ENCODE measurements at regions not wholly inside any gene's neighbourhood (a gene's known extent, or its start where the extent isn't known, plus 50 kb on each side); places are given as distances from the start of the nearest gene placed in this dataset.

DNA sequence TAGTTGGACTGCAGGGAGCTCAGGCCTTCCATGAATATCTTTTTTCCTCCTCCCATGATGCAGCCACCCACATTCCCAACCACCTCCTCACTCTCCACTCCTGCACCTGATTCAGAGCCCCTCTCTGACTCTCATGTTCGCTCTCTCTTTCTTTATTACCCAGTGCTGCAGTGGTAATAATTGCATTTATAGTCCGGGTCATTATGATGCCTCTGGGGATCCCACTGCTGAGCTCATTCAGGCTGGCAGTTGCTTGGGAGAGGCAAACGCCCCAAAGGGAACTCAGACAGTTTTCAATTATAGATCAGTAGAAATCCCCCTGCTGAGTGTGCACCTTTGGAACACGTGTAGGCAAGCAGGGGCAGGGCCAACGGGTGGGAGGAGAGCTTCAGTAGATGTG, 953.0 kb downstream of the GRID1 start:
- DNase-seq (ENCODE audit: low spot score) (no peak), ATAC-seq (ENCODE audit: low FRiP score) (no peak)
- TF ChIP-seq, protein P1, sequence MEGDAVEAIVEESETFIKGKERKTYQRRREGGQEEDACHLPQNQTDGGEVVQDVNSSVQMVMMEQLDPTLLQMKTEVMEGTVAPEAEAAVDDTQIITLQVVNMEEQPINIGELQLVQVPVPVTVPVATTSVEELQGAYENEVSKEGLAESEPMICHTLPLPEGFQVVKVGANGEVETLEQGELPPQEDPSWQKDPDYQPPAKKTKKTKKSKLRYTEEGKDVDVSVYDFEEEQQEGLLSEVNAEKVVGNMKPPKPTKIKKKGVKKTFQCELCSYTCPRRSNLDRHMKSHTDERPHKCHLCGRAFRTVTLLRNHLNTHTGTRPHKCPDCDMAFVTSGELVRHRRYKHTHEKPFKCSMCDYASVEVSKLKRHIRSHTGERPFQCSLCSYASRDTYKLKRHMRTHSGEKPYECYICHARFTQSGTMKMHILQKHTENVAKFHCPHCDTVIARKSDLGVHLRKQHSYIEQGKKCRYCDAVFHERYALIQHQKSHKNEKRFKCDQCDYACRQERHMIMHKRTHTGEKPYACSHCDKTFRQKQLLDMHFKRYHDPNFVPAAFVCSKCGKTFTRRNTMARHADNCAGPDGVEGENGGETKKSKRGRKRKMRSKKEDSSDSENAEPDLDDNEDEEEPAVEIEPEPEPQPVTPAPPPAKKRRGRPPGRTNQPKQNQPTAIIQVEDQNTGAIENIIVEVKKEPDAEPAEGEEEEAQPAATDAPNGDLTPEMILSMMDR (IDR thresholded peaks at IDR 0.05), result no peak

DNA sequence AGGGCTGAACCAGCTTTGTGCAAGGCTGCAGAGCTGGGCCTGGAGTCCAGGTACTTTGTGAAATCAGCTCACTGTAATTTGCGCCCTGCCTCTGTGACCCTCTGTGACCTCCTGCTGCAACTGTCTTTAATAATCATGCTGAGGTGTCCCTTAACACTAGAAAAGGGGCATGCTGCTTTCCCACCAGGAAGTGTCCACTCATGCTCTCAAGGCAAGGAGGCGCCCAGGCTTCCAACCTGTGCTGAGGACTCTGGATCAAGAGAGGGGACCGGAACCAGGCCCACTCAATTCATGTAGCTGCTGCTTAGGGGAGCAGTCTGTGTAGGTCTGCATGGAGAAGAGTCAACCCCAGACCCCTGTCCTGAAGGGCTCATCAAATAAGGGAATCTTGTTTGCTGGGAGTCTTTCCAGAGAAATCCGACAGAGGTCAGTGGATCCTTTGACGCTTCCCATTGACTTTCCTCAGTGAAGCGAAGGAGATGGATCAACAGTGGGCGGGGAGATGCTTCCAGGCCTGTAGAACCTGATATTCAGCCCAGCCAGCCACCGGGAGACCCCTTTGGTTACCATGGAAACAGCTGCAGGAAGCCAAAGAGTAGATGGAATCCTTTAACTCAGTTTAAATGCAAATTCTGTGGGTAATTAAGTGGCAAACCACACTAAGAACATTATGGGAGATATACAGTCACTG, 945.9 kb downstream of the GRID1 start:
- TF ChIP-seq, protein P1 (IDR thresholded peaks at IDR 0.05), result no peak
- ATAC-seq (ENCODE audit: low FRiP score) (no peak), DNase-seq (ENCODE audit: low spot score) (no peak)

DNA sequence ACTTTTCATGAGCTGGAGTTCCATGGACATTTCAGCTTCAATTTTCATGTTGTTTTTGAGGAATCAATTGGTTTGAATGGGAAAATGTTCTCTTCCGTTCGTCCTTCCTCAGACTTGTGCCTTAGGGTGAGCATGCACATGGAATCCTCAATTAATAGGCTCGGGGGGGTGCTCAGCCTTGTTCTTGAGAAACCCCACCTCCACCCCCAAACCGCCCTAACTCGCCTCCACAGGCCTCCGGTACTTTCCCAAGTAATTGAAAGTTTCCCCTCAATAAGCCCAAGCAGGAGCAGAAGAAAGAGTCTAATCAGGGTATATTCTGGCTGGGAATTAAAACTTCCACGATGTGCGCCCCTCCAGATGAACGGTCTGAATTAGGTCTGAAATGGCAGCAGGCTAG, 945.2 kb downstream of the GRID1 start:
- DNase-seq (ENCODE audit: low spot score), result no peak
- no peak for ATAC-seq (ENCODE audit: low FRiP score)

DNA sequence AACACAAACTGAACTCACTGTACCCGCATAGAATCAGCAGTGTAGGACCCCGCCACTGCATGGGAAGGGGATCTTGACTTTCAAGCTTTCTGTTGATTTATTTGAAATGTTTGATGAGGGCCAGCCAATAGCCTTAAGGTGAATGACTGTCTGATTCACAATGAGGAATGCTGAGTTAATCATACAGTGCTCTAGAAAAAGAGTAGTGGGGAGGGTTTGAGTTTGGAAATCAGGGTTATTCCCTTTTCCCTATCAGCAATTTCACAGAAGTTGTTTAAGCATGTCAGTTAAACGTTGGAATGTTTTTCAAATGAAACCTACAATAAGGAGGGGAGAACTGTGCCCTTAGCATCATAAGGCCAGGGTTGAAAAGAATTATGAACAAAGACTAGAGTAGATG, 937.5 kb downstream of the GRID1 start:
- DNase-seq (ENCODE audit: low spot score) (no peak), ATAC-seq (ENCODE audit: low FRiP score) (no peak)
- TF ChIP-seq, protein P1 (IDR thresholded peaks at IDR 0.05), result no peak

More for the DNA sequence above, 945.2 kb downstream of the GRID1 start:
- TF ChIP-seq, protein P1 (IDR thresholded peaks at IDR 0.05), result no peak

DNA sequence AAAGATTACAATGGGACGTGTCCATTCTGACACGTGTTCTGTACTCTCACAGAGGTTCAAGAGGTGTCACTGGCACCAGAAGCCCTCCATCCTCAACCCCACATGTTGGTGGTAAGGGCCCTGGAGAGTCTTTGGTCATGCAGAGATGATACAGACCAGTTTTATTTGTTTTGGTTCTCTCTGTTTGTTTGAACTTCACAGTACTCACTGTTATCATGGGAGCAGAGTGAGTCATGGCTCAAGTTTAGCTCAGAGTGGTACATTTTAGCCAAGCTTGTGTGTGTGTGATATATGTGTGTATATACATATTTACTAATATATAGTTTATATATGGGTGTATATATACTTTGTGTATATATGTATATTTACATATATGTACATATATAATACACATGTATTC, 935.6 kb downstream of the GRID1 start:
- ATAC-seq (ENCODE audit: low FRiP score) (no peak), DNase-seq (ENCODE audit: low spot score) (no peak)
- TF ChIP-seq, protein P1 (IDR thresholded peaks at IDR 0.05), result no peak

DNA sequence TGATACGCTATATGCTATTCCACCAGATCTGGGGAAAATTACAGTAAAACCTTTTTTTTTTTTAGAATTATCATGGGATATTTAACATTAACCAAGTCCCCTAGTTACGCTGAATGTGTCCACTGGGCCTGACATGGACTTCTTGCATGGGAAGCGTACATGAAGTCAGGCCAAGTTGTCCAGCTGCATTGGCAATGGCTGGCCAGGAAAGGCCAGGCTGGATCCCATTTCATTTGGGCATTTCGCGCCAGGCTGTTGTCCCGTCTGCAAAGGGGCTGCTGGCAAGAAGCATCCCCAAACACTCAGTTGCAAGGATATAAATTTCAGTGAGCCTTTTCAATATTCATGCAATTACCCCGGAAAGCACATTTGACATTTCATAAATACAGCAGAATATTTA, 933.3 kb downstream of the GRID1 start:
- DNase-seq (ENCODE audit: low spot score), result no peak
- TF ChIP-seq, protein P1 (IDR thresholded peaks at IDR 0.05), result no peak

DNA sequence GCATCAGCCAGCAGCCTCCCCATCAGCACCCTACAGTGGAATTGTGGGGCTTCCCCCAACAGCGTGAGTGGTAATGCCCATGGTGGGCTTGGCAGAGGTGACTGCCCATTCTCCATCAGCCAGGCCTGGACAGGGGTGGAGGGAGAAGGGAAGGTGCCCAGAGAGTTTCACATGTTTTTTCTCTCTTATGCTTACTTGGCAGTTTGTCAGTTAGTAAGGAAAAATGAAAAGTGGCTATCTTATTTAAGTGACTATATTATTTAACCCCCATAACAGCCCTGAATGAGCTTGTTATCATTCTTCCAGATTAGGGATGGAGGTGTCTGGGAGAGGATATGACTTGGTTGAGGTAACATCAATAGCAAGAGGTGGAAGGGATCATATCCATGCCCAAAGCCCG, 921.7 kb downstream of the GRID1 start:
- no peak for DNase-seq (ENCODE audit: low spot score)
- TF ChIP-seq, protein P1 (IDR thresholded peaks at IDR 0.05), result no peak
- no peak for ATAC-seq (ENCODE audit: low FRiP score)

More for the DNA sequence above, 933.3 kb downstream of the GRID1 start:
- no peak for ATAC-seq (ENCODE audit: low FRiP score)
